GM12878 (cell line): ENCODE measurements at regions not wholly inside any gene's neighbourhood (a gene's known extent, or its start where the extent isn't known, plus 50 kb on each side); places are given as distances from the start of the nearest gene placed in this dataset.

ENCODE experiments used
- ATAC-seq: fragments of 200-7000 bp; cut with Tn5 transposase; 3 replicates; pipeline ENCODE4 v1.9.1; 2020; ENCODE audit warnings: mild to moderate bottlenecking, moderate library complexity
- BruUV-seq: library from RNA; stranded (reverse); fragments of 400-500 nt; replicated peaks from 2 replicates; lab custom pipeline; 2021; lab: Mats Ljungman, UMichigan
- CTCF ChIA-PET: fragments of 300-600 bp; sonication (Branson Sonifier 250); formaldehyde crosslinking; extraction: SDS; loops from one replicate; lab custom pipeline; 2021; ENCODE audit warnings: inconsistent platforms; lab: Yijun Ruan, JAX
- POLR2A ChIA-PET: fragments of 350-600 bp; formaldehyde crosslinking; extraction: SDS; loops from one replicate; lab custom pipeline; 2021; ENCODE audit warnings: inconsistent platforms; lab: Charles Lee
- RAD21 ChIA-PET: fragments of 300-600 bp; sonication (Branson Sonifier 250); formaldehyde crosslinking; loops from one replicate; lab custom pipeline; 2023; ENCODE audit warnings: antibody characterized with exemption; ENCODE audit not compliant: unreplicated experiment; lab: Charles Lee
- SMC1A ChIA-PET: fragments of 300-600 bp; sonication (Branson Sonifier 250); formaldehyde crosslinking; loops from one replicate; lab custom pipeline; 2023; ENCODE audit not compliant: unreplicated experiment, uncharacterized antibody; lab: Charles Lee
- DNase-seq: peaks from one replicate; pipeline ENCODE4 v3.0.0-alpha.2; 2011; ENCODE audit warnings: low read depth, low spot score
- FAIRE-seq: peaks from 3 replicates; lab custom pipeline; 2011; peaks lifted over from hg19 to GRCh38; lab: Jason Lieb, UNC
- H2AFZ ChIP-seq: 2 replicates; pipeline ENCODE4 v1.6.0; 2011; ENCODE audit warnings: low read depth, low read length, control low read depth; ENCODE audit not compliant: control insufficient read depth
- H3K27ac ChIP-seq: 2 replicates; pipeline ENCODE4 v1.5.1; 2011; ENCODE audit warnings: control low read depth; ENCODE audit not compliant: control insufficient read depth, insufficient read depth
- H3K27me3 ChIP-seq, 2 experiments: replicated peaks in 1 of 2; 2 replicates each; pipeline versions ENCODE4 v1.6.0 to v1.6.1; 2011; ENCODE audit warnings: low read length in 1 of 2; ENCODE audit not compliant: control insufficient read depth in 2 of 2, insufficient read depth in 2 of 2
- H3K36me3 ChIP-seq, 2 experiments: 2 replicates each; pipeline ENCODE4 v1.5.1; 2011; ENCODE audit warnings: low read length in 1 of 2; ENCODE audit not compliant: control insufficient read depth in 2 of 2, insufficient read depth in 2 of 2
- H3K4me1 ChIP-seq: 2 replicates; pipeline ENCODE4 v1.6.1; 2011; ENCODE audit warnings: mild to moderate bottlenecking, low read length, moderate library complexity, mixed read lengths; ENCODE audit not compliant: control insufficient read depth, insufficient read depth
- H3K4me2 ChIP-seq: 2 replicates; pipeline ENCODE4 v1.6.0; 2011; ENCODE audit warnings: control low read depth; ENCODE audit not compliant: control insufficient read depth, insufficient read depth
- H3K4me3 ChIP-seq: fragments of 200-600 bp; sonication (generic); 2 replicates; pipeline ENCODE4 v1.5.1; 2016
- H3K79me2 ChIP-seq: 2 replicates; pipeline ENCODE4 v1.6.0; 2011; ENCODE audit warnings: low read length; ENCODE audit not compliant: control insufficient read depth, insufficient read depth
- H3K9ac ChIP-seq: 2 replicates; pipeline ENCODE4 v1.8.0; 2011; ENCODE audit warnings: low read length, control low read depth, mixed read lengths; ENCODE audit not compliant: control insufficient read depth, insufficient read depth
- H3K9me3 ChIP-seq: replicated peaks from 3 replicates; pipeline ENCODE4 v1.5.1; 2011; ENCODE audit warnings: mild to moderate bottlenecking, low read length; ENCODE audit not compliant: control insufficient read depth, insufficient read depth
- H4K20me1 ChIP-seq: 2 replicates; pipeline ENCODE4 v1.6.0; 2011; ENCODE audit not compliant: control insufficient read depth, insufficient read depth
- CEBPB ChIP-seq, 2 experiments: fragments of 150-350 bp in 1 of 2; IDR thresholded peaks; 2 replicates each; pipeline ENCODE4 v1.6.1; 2012 to 2014; ENCODE audit warnings: low read depth in 2 of 2, low read length in 2 of 2, borderline replicate concordance in 1 of 2, inconsistent platforms in 1 of 2
- CHD4 ChIP-seq: fragments of 200-600 bp; sonication (generic); IDR thresholded peaks from 2 replicates; pipeline ENCODE4 v1.6.1; 2016; ENCODE audit warnings: mild to moderate bottlenecking
- KLF5 ChIP-seq: fragments of 450-650 bp; IDR thresholded peaks from 2 replicates; pipeline ENCODE4 v1.6.1; 2014; ENCODE audit warnings: mild to moderate bottlenecking; ENCODE audit not compliant: partially characterized antibody
- MXI1 ChIP-seq: fragments of 150-350 bp; IDR thresholded peaks from 2 replicates; pipeline ENCODE4 v1.6.1; 2011; ENCODE audit warnings: low read depth, mild to moderate bottlenecking, inconsistent platforms, low read length, improper control_type of control experiment
- NFYA ChIP-seq: IDR thresholded peaks from 2 replicates; pipeline ENCODE4 v1.6.1; 2011; ENCODE audit warnings: low read depth, mild to moderate bottlenecking, low read length, improper control_type of control experiment, borderline replicate concordance
- PAX5 ChIP-seq: IDR thresholded peaks from 2 replicates; pipeline ENCODE4 v1.6.1; 2011; ENCODE audit warnings: low read depth, low read length, borderline replicate concordance
- POLR2A ChIP-seq: IDR thresholded peaks from 2 replicates; pipeline ENCODE4 v1.6.1; 2011; ENCODE audit warnings: low read depth, mild to moderate bottlenecking, low read length
- RBBP5 ChIP-seq: fragments of 200-600 bp; sonication (generic); conservative IDR thresholded peaks from 2 replicates; pipeline ENCODE4 v1.6.1; 2016
- RELA ChIP-seq: fragments of 450-650 bp; IDR thresholded peaks from 2 replicates; pipeline ENCODE4 v1.8.0; 2014; ENCODE audit warnings: borderline replicate concordance; ENCODE audit not compliant: partially characterized antibody
- SKIL ChIP-seq: fragments of 450-650 bp; IDR thresholded peaks from 2 replicates; pipeline ENCODE4 v1.6.1; 2017; ENCODE audit warnings: mild to moderate bottlenecking, low read depth, inconsistent platforms; ENCODE audit not compliant: poor library complexity, severe bottlenecking
- TARDBP ChIP-seq: IDR thresholded peaks from 2 replicates; pipeline ENCODE4 v1.6.1; 2016; ENCODE audit warnings: borderline replicate concordance
- ZBTB33 ChIP-seq: fragments of 450-650 bp; IDR thresholded peaks from 2 replicates; pipeline ENCODE4 v1.6.1; 2017; ENCODE audit warnings: mild to moderate bottlenecking
- ZNF24 ChIP-seq: fragments of 450-650 bp; IDR thresholded peaks from 2 replicates; pipeline ENCODE4 v1.6.1; 2017; ENCODE audit warnings: antibody characterized with exemption, mild to moderate bottlenecking
- WGBS: methylation state at CpG from one replicate; pipeline ENCODE4 v1.1.6; 2016; ENCODE audit warnings: low lambda C conversion rate; ENCODE audit not compliant: insufficient replicate concordance, insufficient coverage; ENCODE audit errors: missing lambda C conversion rate; 5-methylcytosine and 5-hydroxymethylcytosine counted together
- in situ Hi-C: fragments of 300-500 bp; cut with MboI; formaldehyde crosslinking; loops from 9 replicates; pipeline ENCODE4 v1.14.3; 2018; ENCODE audit warnings: mixed read lengths
- intact Hi-C: fragments of 100-400 bp; cut with micrococcal nuclease; formaldehyde crosslinking; loops from one replicate; pipeline ENCODE4 v1.14.2; 2022; ENCODE audit not compliant: unreplicated experiment

- Histone ChIP-seq H3K79me2 (no peaks in the 10 kb centered on the region), H4K20me1 (no peaks in the 10 kb centered on the region), H3K4me2 (no peak overlapping the region), H3K27me3 (no peaks in the 10 kb centered on the region), H3K9ac (no peak overlapping the region), H3K9me3 (no peaks in the 10 kb centered on the region), H2AFZ (no peak overlapping the region), H3K4me3 (no peak overlapping the region), H3K36me3 (no peaks in the 10 kb centered on the region), H3K4me1 (no peaks in the 10 kb centered on the region), H3K27ac (no peak overlapping the region)
- ATAC-seq (no peak), FAIRE-seq (no peak), DNase-seq (no peak)
- in situ Hi-C loops: no loop called here
- no peak for TF ChIP-seq SKIL
- RAD21 ChIA-PET: no interaction called here
- intact Hi-C loops: no loop called here
- 0% methylated on average over 2 of the region's 2 CpGs for WGBS
- POLR2A ChIA-PET: no interaction called here
- BruUV-seq: no TSS peak
- SMC1A ChIA-PET: no interaction called here
- CTCF ChIA-PET: no interaction called here
Observed at GRCh38 chr3:83048556-83048955, 1287.1 kb upstream of the GBE1 start.

GRCh38 chr3:83039422-83039821 lies 1278.0 kb upstream of the GBE1 start:
- ChIA-PET SMC1A (no interaction called here), RAD21 (no interaction called here), CTCF (no interaction called here), POLR2A (no interaction called here)
- TF ChIP-seq CHD4 (no peak), POLR2A (no peak), KLF5 (no peak), NFYA (no peak), ZBTB33 (no peak), TARDBP (no peak), RELA (no peak), CEBPB (IDR thresholded peaks at IDR 0.05; ENCODE audit: borderline replicate concordance in 1 of 2, low read depth in 2 of 2, low read length in 2 of 2) (no peak), ZNF24 (no peak), MXI1 (no peak), RBBP5 (no peak), PAX5 (no peak)
- no peak for FAIRE-seq
- Histone ChIP-seq H3K9me3 (no peaks in the 10 kb centered on the region), H3K36me3 (no peaks in the 10 kb centered on the region), H3K79me2 (no peaks in the 10 kb centered on the region), H3K4me3 (no peak overlapping the region), H3K27me3 (no peaks in the 10 kb centered on the region), H4K20me1 (no peaks in the 10 kb centered on the region), H2AFZ (no peak overlapping the region), H3K27ac (no peak overlapping the region), H3K9ac (no peak overlapping the region), H3K4me1 (no peaks in the 10 kb centered on the region), H3K4me2 (no peak overlapping the region)
- no TSS peak for BruUV-seq
- in situ Hi-C loops: no loop called here
- 0% methylated on average over 1 of the region's 1 CpG for WGBS
- no peak for DNase-seq
- no peak for ATAC-seq
- intact Hi-C loops: no loop called here
